ENCODE measurements at regions not wholly inside any gene's neighbourhood (a gene's known extent, or its start where the extent isn't known, plus 50 kb on each side); places are given as distances from the start of the nearest gene placed in this dataset.
"Not testable (repeated sequence)": the region's sequence is repeated elsewhere in the genome, so short reads cannot be mapped to it uniquely, and the experiment has no call there.

GRCh38 chr7:25722856-25723255 lies 429.1 kb upstream of the NFE2L3 start:
- DNase-seq, result no peak

DNA sequence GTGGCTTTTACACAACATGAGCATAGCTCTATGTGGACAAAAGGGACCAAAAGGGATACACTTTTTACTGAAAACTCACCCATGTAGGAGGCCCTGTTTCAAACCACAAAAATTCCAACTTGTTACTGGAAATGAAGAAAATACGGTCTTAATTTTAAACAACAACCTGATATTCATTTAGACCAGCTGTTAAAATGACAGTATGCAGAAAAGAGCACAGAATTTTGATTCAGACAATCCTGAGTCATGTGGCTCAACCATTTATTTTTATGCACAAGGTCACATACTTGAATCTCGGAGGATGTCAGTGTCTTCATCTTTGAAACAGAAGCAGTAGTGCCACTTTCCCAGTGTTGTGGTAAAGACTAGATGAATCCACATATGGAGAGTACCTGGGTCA lies 426.5 kb upstream of the NFE2L3 start:
- DNase-seq, result no peak

DNA sequence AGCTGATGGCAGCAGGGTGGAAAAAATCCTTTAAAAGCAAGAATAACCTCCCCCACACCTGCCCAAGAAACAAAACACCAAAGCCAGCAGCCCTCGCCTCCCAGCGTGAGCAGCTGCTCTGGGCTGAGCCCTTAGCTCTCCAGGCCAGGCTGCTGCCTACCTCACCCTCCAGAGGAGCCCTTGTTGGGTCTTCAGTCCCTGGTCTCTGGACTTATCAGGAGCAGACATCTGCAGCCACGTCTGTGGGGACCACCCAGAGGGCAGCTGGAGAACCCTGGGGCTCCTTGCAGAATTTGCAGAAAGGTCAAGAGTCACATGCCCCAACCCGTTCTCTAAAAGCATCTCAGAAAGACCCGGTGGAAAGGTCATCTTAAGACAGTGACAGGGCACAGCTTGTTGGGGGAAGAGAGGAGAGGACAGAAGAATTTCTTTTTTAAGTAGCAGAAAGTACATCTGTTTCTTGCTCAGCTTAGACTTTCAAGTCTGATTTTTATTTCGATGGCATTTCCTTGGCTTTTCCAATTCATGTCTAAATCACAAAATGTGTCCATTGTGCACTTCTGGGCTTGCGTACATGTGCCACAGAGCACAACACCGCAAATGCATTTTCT lies 425.7 kb upstream of the NFE2L3 start:
- no peak for DNase-seq

DNA sequence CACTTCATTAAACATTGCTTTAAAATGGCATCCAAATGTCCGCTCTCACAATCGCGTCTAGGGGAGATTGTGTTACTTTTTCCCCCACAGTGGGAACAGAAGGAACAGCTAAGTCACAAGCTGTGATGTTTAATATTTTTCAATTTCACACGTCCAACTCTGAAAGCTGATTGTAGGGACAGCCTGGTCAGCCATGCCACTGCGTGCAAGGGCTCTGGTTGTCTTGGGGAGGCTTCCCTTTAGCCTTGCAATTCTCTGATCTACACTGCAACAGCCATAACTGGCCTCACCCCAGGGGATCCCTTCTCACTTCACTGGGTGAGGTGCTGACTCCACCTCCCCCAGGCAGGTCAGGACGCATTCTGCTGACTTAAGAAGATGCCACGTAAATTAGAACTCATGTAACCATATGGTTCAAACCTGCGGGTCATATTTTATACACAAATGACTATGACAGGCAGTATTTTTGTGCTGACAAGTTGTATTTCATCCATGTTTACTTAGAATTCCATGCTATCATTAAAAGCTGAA lies 425.2 kb upstream of the NFE2L3 start:
- no peak for DNase-seq

DNA sequence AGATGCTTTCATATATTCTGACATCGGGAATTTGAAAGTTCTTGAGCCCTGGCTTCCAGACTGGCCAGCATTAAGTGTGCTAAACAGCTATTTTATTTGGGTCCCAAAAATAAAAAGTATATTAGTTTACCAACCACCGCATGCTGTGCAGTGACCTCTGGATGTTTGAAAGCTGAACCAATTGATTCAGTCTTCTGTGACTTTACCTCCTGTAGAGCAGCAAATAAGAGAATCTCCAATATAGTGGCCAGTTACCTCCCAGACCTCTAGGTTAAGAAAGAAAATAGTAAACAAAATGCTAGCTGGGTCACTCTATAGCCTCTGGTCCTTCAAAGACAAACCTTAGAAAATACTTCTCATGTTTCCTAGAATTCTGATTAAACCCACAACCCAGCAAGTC lies 424.6 kb upstream of the NFE2L3 start:
- DNase-seq, result no peak

DNA sequence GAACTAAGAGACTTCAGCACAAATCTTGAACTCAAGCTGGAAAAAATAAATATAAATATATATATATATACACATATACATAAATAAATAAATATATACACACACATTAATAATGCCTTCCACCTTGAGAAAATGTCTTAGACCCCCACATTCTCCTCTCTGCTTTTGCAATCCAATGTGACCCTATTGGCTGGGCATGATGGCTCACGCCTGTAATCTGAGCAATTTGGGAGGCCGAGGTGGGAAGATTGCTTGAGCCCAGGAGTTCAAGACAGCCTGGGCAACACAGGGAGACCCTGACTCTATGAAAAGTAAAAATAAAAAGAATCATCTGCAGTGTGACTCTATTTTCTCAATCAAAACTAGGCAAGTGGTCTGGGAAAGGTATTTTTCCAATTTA lies 424.1 kb upstream of the NFE2L3 start:
- DNase-seq, result no peak

DNA sequence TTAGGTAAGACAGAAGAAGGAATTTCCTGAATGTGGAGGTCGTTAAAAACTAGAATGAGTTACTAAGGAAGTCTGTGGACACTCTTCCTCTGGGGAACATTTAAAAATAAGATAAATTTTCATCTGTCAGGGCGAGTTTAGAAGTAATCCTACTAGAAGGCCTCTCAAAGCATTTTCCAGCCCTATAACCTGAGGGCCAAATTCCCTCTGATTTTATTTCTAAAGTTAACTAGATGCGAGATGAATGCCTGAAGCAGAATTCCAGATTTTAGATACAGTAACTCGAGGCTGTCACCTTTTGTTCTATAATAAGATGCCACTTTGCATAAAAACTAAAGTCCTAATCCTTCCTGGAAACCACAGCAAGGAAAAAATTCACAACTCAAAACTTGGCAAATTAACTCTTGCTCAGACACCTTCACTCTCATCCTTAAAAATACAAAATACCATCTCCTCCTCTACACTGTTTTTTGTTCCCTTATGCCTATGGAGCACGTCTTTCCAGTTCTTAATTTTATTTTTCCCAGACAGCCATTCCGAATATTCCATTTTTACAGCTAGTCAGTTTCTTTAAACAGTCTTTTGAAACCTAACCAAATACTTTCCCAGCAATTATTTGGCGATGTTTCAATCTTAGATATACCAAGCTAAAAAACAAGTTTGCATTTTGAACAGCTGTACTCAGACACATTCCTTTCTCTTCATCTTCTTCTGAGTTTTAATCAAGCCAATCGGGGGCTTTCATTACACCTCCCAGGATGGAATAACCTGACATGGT lies 420.7 kb upstream of the NFE2L3 start:
- DNase-seq, result no peak

- no peak for DNase-seq
Observed at GRCh38 chr7:25731846-25732245, 420.2 kb upstream of the NFE2L3 start.

GRCh38 chr7:25732766-25733217 lies 419.2 kb upstream of the NFE2L3 start:
- DNase-seq, result no peak

GRCh38 chr7:25735674-25736242 lies 416.2 kb upstream of the NFE2L3 start:
- no peak for DNase-seq

- no peak for DNase-seq
Observed at GRCh38 chr7:25738528-25738927, 413.5 kb upstream of the NFE2L3 start.

- DNase-seq, result no peak
Observed at GRCh38 chr7:25739143-25739542, 412.9 kb upstream of the NFE2L3 start.

GRCh38 chr7:25742316-25742715 lies 409.7 kb upstream of the NFE2L3 start:
- no peak for DNase-seq

DNA sequence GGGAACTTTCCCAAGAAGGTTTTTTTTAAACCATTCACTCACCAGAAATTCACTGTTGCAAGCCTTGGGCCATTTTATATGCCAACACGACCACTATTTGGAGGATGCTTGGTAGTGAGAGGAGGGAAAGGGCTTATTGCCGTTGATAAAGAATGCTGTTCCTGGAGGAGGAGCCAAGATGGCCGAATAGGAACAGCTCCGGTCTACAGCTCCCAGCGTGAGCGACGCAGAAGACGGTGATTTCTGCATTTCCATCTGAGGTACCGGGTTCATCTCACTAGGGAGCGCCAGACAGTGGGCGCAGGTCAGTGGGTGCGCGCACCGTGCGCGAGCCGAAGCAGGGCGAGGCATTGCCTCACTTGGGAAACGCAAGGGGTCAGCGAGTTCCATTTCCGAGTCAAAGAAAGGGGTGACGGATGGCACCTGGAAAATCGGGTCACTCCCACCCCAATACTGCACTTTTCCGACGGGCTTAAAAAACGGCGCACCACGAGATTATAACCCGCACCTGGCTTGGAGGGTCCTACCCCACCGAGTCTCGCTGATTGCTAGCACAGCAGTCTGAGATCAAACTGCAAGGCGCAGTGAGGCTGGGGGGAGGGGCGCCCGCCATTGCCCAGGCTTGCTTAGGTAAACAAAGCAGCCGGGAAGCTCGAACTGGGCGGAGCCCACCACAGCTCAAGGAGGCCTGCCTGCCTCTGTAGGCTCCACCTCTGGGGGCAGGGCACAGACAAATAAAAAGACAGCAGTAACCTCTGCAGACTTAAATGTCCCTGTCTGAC lies 408.1 kb upstream of the NFE2L3 start:
- not testable (repeated sequence) for DNase-seq

DNA sequence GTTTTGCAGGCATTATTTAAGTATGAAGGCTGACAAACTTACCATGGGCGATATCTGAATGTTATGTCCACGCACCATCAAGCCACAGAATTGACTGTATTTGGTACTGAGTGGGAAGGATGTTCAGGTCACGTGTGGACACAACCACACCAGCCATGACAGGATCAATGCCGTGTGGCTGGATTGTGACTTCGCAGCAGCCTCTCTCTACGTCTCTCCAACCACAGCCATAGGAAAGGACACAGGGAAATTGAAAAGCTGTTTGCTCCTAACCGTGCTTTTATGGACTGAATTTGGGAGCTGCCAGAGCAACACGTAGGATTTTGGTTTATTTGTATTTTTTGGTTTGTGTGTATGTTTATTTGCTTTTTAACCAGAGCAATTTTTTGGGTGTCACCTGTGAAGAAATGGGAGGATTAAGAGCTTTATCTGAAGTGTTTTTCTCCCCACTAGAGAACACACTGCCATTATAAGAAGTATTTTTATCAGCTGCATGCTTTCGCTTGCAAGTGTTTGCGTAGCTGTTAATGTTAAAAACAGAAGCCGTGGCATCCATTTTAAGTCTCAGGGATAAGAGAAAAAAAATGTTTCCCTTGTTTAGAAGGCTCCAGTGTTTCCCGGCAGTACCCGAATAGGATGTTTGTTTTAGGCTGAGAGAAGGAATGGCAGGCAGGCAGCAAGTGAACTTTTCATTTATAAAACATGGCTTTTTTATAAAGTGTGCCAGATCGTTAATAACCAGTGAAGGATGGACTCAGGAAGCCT lies 401.1 kb upstream of the NFE2L3 start:
- DNase-seq, result no peak

DNA sequence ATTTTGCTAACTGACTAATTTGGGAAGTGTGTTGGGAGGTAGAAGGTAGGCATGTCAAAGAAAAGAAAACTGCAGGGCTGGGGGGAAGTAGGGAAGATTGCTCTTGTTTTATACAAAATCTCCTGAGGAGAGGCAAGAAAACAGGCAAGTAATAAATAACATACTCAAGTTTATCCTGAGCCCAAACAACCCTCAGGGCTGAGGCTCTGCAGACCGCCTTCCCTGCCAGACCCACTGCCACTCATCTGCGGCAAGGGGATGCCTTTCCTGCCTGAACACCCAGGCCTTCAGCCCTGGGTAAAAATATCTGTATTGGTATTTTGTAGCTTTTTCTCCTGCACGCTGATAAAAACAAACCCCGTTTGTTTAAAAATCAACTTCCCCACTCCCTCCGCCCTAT lies 399.8 kb upstream of the NFE2L3 start:
- no peak for DNase-seq

DNA sequence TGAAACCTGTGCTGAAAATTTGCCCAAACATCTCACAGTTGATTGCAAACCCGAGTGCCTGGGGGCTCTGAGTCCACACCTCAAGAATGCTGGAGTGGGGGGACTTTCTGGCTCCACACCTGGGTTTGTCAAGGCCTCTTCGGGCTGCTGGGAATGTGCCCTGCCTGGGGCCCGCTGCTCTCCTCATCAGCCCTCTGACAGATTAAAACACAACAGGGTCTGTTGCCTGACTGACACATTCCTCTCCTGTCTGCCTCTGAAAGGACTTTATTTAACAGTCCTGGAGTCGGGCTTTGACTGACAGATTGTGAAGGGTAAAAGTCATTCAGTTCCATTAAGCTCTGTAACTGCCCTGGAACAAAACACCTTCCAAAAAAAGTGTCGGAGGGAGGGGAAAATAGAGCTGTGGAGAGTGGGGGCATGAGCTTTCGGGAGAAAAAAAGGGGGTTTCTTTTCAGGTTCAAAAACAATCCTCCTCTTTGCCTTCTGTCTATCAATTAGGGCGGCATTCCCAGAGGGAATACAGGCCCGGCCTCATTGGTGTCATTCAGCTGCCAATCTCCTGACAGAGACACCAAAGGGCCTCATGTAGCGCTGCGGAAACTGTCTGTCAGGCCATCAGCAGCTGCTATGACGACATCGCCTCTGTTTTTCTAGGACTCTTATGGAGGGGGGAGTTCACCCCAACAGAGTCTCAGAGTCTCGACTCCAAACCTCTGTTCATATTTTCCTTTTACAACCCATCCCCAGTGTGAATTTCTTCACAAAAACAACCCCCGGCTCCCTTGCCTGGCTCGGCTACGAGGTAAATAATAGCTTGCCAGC lies 398.8 kb upstream of the NFE2L3 start:
- no peak for DNase-seq

DNA sequence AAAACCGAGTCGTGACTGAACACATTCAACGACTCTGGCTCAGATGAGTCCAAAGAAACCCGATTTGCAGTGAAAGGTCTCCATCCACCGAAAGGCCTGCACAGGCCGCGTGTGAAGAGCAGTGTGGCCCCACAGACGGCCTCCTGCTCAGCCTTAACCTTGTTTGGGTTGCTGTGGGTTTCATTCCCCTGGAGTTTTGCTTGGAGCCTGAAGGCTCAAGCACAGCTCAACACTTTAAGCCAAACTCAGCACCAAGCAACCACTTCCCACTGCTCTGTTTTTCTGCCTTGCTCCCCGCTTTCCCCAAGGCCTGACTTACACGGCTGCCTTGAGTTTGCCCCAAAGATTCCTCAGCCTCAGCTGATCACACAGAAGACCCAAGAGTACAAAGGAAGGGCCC lies 398.2 kb upstream of the NFE2L3 start:
- DNase-seq, result no peak

- DNase-seq, result no peak
Observed at GRCh38 chr7:25754333-25754732, 397.7 kb upstream of the NFE2L3 start.

- no peak for DNase-seq
Observed at GRCh38 chr7:25754751-25755150, 397.2 kb upstream of the NFE2L3 start.

DNA sequence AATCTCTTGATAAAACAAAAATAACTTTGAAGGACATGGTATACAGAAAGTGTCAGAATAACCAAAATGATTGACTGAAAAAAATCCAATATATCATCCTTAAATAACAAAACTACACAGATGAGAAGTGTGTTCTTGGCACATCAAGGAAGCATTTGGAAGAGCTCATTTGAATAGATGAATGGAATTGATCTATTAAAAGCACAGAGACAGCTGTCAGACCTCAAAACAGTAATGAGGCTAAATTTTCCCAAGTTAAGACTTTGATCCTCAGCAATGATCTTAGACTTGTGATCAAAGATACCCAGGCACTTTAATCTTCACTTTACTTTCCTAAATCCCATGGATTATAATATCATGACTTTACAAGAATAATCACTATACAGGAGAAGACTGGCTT lies 395.4 kb upstream of the NFE2L3 start:
- DNase-seq, result no peak

- no peak for DNase-seq
Observed at GRCh38 chr7:25758559-25758958, 393.4 kb upstream of the NFE2L3 start.

Measured in EL (cell line).